HFFc6 (cell line): ENCODE measurements at regions not wholly inside any gene's neighbourhood (a gene's known extent, or its start where the extent isn't known, plus 50 kb on each side); places are given as distances from the start of the nearest gene placed in this dataset.
"Not testable (repeated sequence)": the region's sequence is repeated elsewhere in the genome, so short reads cannot be mapped to it uniquely, and the experiment has no call there.

ENCODE experiments used
- DNase-seq: peaks from one replicate; pipeline ENCODE4 v3.0.0-alpha.2; 2018
- H3K27ac Mint-ChIP-seq: 2 replicates; pipeline ENCODE4 v1.8.0; 2020; ENCODE audit warnings: mild to moderate bottlenecking, mixed read lengths
- H3K27me3 Mint-ChIP-seq: 2 replicates; pipeline ENCODE4 v1.8.0; 2021; ENCODE audit warnings: mild to moderate bottlenecking, moderate library complexity, mixed read lengths; ENCODE audit not compliant: insufficient read depth
- H3K36me3 Mint-ChIP-seq: 2 replicates; pipeline ENCODE4 v1.8.0; 2021; ENCODE audit warnings: low read depth, mixed read lengths
- H3K4me1 Mint-ChIP-seq: 2 replicates; pipeline ENCODE4 v1.8.0; 2020; ENCODE audit warnings: low read depth, mixed read lengths
- H3K4me3 Mint-ChIP-seq: 2 replicates; pipeline ENCODE4 v1.8.0; 2020; ENCODE audit warnings: mild to moderate bottlenecking, moderate library complexity, mixed read lengths
- H3K9me3 Mint-ChIP-seq: 2 replicates; pipeline ENCODE4 v1.8.0; 2020; ENCODE audit warnings: mild to moderate bottlenecking, mixed read lengths
- TF ChIP-seq, protein P1 (sequence below): fragments of 200-600 bp; sonication (generic); IDR thresholded peaks from 2 replicates; pipeline ENCODE4 v1.5.0; 2021; ENCODE audit warnings: antibody characterized with exemption, mild to moderate bottlenecking

DNA sequence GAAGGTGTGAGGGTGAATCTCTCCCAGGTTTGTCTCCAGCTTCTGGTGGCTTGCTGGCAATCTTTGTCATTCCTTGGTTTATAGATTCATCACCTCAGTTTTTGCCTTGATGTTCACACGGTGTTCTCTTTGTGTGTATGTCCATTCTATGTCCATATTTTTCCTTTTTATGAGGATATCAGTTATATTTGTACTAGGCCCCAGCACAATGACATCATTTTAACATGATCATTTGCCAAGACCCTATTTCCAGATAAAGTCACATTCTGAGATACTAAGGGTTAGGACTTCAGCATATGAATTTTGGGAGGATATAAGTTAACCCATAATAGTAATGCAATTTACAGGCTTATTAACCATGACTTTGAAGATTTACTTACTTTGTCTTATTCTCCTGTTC lies 649.0 kb downstream of the CPS1 start:
- no peaks in the 10 kb centered on the region for H3K36me3 Mint-ChIP-seq
- DNase-seq, result no peak
- no peaks in the 10 kb centered on the region for H3K4me1 Mint-ChIP-seq
- no peaks in the 10 kb centered on the region for H3K27me3 Mint-ChIP-seq
- H3K27ac Mint-ChIP-seq, result no peak overlapping the region
- no peak overlapping the region for H3K4me3 Mint-ChIP-seq
- TF ChIP-seq, protein P1, sequence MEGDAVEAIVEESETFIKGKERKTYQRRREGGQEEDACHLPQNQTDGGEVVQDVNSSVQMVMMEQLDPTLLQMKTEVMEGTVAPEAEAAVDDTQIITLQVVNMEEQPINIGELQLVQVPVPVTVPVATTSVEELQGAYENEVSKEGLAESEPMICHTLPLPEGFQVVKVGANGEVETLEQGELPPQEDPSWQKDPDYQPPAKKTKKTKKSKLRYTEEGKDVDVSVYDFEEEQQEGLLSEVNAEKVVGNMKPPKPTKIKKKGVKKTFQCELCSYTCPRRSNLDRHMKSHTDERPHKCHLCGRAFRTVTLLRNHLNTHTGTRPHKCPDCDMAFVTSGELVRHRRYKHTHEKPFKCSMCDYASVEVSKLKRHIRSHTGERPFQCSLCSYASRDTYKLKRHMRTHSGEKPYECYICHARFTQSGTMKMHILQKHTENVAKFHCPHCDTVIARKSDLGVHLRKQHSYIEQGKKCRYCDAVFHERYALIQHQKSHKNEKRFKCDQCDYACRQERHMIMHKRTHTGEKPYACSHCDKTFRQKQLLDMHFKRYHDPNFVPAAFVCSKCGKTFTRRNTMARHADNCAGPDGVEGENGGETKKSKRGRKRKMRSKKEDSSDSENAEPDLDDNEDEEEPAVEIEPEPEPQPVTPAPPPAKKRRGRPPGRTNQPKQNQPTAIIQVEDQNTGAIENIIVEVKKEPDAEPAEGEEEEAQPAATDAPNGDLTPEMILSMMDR, result no peak
- H3K9me3 Mint-ChIP-seq, result peaks cover 40% of the 10 kb centered on the region

DNA sequence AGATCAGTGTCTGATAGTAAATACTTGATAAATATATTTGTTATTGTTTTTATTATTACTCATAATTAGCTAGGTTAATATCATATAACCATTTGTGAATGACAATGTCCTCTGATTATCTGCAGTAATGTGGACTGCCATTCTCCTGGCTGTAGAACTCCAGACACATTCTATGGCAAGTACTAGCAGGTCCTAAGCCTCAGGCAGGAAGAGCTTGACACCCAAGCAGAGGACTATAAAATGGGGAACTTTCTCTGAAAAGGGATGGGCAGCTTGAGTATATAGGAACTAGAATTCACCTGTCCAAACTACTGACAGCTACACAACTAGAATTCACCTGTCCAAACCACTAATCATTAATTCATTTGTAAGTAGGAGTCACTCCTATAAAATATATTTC lies 649.4 kb downstream of the CPS1 start:
- H3K9me3 Mint-ChIP-seq, result peaks cover 36% of the 10 kb centered on the region
- no peaks in the 10 kb centered on the region for H3K4me1 Mint-ChIP-seq
- no peak overlapping the region for H3K4me3 Mint-ChIP-seq
- no peaks in the 10 kb centered on the region for H3K27me3 Mint-ChIP-seq
- no peak overlapping the region for H3K27ac Mint-ChIP-seq
- TF ChIP-seq, protein P1, result no peak
- no peaks in the 10 kb centered on the region for H3K36me3 Mint-ChIP-seq
- DNase-seq, result no peak

DNA sequence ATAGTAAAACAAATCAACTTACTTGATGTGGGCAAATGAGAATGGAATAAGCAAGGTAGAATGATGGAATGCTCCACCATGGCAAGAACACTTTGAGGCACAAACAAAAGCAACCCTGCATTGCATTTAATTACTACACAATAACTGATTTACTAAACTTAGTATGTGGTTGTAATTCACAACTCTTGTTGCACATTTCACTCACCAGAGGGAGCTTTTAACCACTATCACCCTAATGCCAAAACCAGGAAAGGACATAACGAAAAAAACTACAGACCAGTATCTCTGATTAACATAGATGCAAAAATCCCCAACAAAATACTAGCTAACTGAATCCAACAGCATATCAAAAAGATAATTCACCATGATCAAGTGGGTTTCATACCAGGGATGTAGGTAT lies 659.8 kb downstream of the CPS1 start:
- DNase-seq, result no peak
- TF ChIP-seq, protein P1, result 0 out of 2 replicates have a peak, but pooled peaks have one; percentile 12
- Mint-ChIP-seq H3K36me3 (peaks cover 5% of the 10 kb centered on the region; the same call in 1 of the 2 replicates), H3K27me3 (peaks cover 3% of the 10 kb centered on the region), H3K9me3 (peaks cover 50% of the 10 kb centered on the region), H3K27ac (no peak overlapping the region), H3K4me3 (no peak overlapping the region), H3K4me1 (no peaks in the 10 kb centered on the region)

DNA sequence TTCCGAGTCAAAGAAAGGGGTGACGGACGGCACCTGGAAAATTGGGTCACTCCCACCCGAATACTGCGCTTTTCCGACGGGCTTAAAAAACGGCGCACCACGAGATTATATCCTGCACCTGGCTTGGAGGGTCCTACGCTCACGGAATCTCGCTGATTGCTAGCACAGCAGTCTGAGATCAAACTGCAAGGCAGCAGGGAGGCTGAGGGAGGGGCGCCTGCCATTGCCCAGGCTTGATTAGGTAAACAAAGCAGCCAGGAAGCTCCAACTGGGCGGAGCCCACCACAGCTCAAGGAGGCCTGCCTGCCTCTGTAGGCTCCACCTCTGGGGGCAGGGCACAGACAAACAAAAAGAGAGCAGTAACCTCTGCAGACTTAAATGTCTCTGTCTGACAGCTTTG lies 663.1 kb downstream of the CPS1 start:
- not testable (repeated sequence) for H3K27me3 Mint-ChIP-seq, H3K36me3 Mint-ChIP-seq, DNase-seq, H3K4me3 Mint-ChIP-seq, H3K4me1 Mint-ChIP-seq, H3K27ac Mint-ChIP-seq
- peaks cover 30% of the 10 kb centered on the region for H3K9me3 Mint-ChIP-seq

DNA sequence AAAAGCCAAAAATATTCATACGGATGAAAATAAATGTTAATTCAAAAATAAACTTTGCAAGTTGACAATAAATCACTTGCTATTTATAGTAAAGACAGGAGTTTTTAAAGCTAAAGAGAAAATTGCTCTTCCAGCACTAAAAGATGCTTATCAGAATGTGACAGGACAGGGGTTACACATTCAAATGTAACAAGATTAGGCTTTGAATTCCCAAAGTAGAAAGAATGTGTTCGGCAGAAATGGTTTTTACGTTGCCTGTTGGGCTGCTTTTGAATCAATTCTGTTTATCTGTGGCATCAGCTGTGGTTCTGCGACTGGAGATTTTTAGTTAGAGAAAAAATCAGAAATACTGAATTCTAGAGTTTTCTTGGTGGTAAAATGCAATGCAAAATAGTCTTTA lies 669.4 kb downstream of the CPS1 start:
- TF ChIP-seq, protein P1, result no peak
- Mint-ChIP-seq H3K27ac (no peak overlapping the region), H3K9me3 (peaks cover 28% of the 10 kb centered on the region), H3K36me3 (no peaks in the 10 kb centered on the region; the same call in 1 of the 2 replicates), H3K27me3 (no peaks in the 10 kb centered on the region), H3K4me1 (no peaks in the 10 kb centered on the region), H3K4me3 (no peak overlapping the region)
- DNase-seq, result no peak

DNA sequence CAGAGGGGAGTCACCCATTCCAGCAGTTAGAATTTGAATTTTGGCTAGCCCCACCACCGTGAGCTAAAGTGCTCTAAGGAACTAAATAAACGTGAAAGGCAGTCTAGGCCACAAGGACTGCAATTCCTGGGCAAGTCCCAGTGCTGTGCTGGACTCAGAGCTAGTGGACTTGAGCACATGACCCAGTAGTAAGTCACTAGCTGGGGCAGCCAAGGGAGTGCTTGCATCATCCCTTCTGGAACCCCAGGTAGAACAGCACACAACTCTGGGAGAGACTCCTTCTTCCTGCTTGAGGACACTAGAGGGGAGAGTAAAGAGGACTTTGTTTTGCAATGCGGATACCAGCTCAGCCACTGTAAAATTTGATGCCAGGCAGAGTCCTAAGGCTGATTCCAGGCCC lies 672.2 kb downstream of the CPS1 start:
- Mint-ChIP-seq H3K27me3 (no peaks in the 10 kb centered on the region), H3K27ac (no peak overlapping the region), H3K36me3 (no peaks in the 10 kb centered on the region; the same call in 1 of the 2 replicates), H3K4me3 (no peak overlapping the region), H3K4me1 (no peaks in the 10 kb centered on the region), H3K9me3 (peaks cover 33% of the 10 kb centered on the region)
- TF ChIP-seq, protein P1, result no peak
- DNase-seq, result no peak
